Effector memory CD8-positive, alpha-beta T cell (primary cell): ENCODE measurements at regions not wholly inside any gene's neighbourhood (a gene's known extent, or its start where the extent isn't known, plus 50 kb on each side); places are given as distances from the start of the nearest gene placed in this dataset.
"Not testable (repeated sequence)": the region's sequence is repeated elsewhere in the genome, so short reads cannot be mapped to it uniquely, and the experiment has no call there.

Source experiments
- ATAC-seq: fragments of 150-1000 bp; cut with Tn5 transposase; replicated peaks from 2 replicates; pipeline ENCODE4 v1.10.0; 2021; ENCODE audit warnings: mild to moderate bottlenecking, moderate library complexity
- DNase-seq, 3 experiments: peaks; one replicate each; pipeline ENCODE4 v3.0.0; 2021
- H3K27ac Mint-ChIP-seq, 2 donors: one replicate each; pipeline ENCODE4 v1.8.0; 2022; ENCODE audit warnings: mild to moderate bottlenecking in 2 of 2, mixed read lengths in 2 of 2, moderate library complexity in 2 of 2
- H3K27me3 Mint-ChIP-seq, 2 donors: one replicate each; pipeline ENCODE4 v1.8.0; 2022; ENCODE audit warnings: mixed read lengths in 2 of 2
- H3K36me3 Mint-ChIP-seq: one replicate; pipeline ENCODE4 v1.8.0; 2022; ENCODE audit warnings: mild to moderate bottlenecking, moderate library complexity, mixed read lengths; ENCODE audit not compliant: insufficient read depth
- H3K4me1 Mint-ChIP-seq, 2 donors: one replicate each; pipeline ENCODE4 v1.8.0; 2022; ENCODE audit warnings: low read depth in 2 of 2, mixed read lengths in 2 of 2
- H3K4me3 Mint-ChIP-seq, 2 donors: one replicate each; pipeline ENCODE4 v1.8.0; 2022; ENCODE audit warnings: mild to moderate bottlenecking in 2 of 2, mixed read lengths in 2 of 2, moderate library complexity in 2 of 2
- H3K9me3 Mint-ChIP-seq, 2 donors: one replicate each; pipeline ENCODE4 v1.8.0; 2022; ENCODE audit warnings: mixed read lengths in 2 of 2

DNA sequence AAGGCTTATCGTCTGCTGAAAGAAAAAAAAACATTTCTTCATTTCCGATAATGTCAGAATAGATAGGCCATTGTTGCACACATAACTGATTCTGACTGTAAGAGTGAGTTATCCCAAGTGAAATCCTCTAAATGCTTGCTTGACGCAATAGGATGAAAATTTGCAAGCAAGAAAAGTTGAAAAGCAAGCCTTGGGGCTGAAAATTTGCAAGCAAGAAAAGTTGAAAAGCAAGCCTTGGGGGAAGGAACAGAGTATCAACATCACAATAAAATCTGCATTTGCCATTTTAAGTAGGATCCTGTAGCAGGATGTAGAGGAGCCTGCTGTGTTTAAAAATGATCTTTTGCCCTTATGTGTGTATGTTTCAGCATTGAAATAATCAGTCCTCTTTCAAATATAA lies 424.4 kb downstream of the KCNJ18 start:
- H3K4me1 Mint-ChIP-seq, H3K36me3 Mint-ChIP-seq, DNase-seq, ATAC-seq, H3K27ac Mint-ChIP-seq, H3K27me3 Mint-ChIP-seq, H3K4me3 Mint-ChIP-seq, H3K9me3 Mint-ChIP-seq: not testable (repeated sequence)

GRCh38 chr17:22117401-22117800 lies 425.1 kb downstream of the KCNJ18 start:
- not testable (repeated sequence) for H3K4me3 Mint-ChIP-seq, H3K9me3 Mint-ChIP-seq, DNase-seq, H3K27ac Mint-ChIP-seq, H3K36me3 Mint-ChIP-seq, H3K27me3 Mint-ChIP-seq, H3K4me1 Mint-ChIP-seq, ATAC-seq

DNA sequence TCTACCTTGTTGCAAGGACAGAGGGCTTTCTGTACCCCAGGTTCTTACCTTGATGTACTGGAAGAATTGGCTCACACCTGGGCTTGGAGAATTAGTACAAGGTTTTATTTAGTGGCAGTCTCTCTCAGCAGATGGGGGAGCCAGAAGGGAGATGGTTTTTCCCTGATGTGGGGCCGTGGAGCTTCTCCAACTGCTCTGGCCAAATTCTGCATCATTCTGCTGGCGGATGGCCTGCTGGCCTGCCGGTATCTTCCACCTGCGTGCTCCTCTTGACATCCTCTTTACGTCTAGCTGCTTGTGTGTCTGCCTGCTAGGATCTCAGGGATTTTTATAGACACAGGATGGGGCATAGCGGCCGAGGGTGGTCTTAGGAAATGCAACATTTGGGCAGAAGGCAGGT lies 426.7 kb downstream of the KCNJ18 start:
- H3K4me3 Mint-ChIP-seq, ATAC-seq, H3K27me3 Mint-ChIP-seq, H3K27ac Mint-ChIP-seq, H3K9me3 Mint-ChIP-seq, DNase-seq, H3K4me1 Mint-ChIP-seq, H3K36me3 Mint-ChIP-seq: not testable (repeated sequence)

GRCh38 chr17:22119751-22120150 lies 427.4 kb downstream of the KCNJ18 start:
- not testable (repeated sequence) for H3K9me3 Mint-ChIP-seq, H3K27ac Mint-ChIP-seq, H3K27me3 Mint-ChIP-seq, H3K36me3 Mint-ChIP-seq, H3K4me3 Mint-ChIP-seq, DNase-seq, H3K4me1 Mint-ChIP-seq, ATAC-seq

- DNase-seq (no peak), ATAC-seq (no peak)
- H3K4me1 Mint-ChIP-seq, result no peaks in the 10 kb centered on the region
- H3K9me3 Mint-ChIP-seq, result no peaks in the 10 kb centered on the region
- no peaks in the 10 kb centered on the region for H3K36me3 Mint-ChIP-seq
- no peak overlapping the region for H3K27ac Mint-ChIP-seq
- H3K4me3 Mint-ChIP-seq, result no peak overlapping the region
- no peaks in the 10 kb centered on the region for H3K27me3 Mint-ChIP-seq
Observed at GRCh38 chr17:22123536-22124281, 431.4 kb downstream of the KCNJ18 start.

DNA sequence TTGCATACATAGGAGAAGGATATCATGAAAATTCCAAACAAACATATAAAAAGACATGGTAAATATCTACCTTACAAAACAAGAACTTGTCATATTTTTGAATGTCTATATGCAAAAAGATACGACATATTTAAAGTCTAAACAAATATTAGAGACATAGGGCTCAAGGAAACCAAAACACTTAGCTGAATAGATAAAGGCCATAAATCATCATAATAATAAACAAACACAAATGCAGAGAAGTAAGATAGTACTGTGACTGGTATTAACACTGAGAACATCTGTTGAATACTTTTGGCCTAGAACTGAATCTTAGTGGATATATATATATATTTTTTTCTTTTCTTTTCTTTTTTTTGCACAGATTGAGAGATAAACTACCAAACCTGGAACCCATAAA lies 435.8 kb downstream of the KCNJ18 start:
- Mint-ChIP-seq H3K36me3 (no peaks in the 10 kb centered on the region), H3K27ac (no peak overlapping the region), H3K9me3 (peaks cover 1 to 21% of the 10 kb centered on the region in 2 donors), H3K4me3 (no peak overlapping the region), H3K4me1 (no peaks in the 10 kb centered on the region), H3K27me3 (no peaks in the 10 kb centered on the region)
- ATAC-seq (no peak), DNase-seq (no peak)

DNA sequence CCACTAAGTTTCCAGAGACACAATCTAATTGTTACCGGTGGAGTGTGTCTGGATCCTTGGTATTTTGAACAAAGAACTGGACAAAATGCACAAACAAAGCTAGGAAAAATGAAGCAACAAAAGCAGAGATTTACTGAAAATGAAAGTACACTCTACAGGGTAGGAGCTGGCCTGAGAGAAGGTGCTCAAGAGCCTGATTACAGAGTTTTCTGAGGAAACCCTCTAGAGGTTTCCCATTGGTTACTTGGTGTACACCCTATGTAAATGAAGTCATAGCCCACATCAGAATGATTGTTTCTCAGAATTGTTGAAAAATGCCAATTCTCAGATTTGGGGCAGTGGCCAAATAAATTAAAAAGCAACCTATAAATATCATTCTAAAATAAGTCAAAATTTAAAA lies 436.4 kb downstream of the KCNJ18 start:
- H3K4me1 Mint-ChIP-seq, result no peaks in the 10 kb centered on the region
- DNase-seq (no peak), ATAC-seq (no peak)
- no peak overlapping the region for H3K27ac Mint-ChIP-seq
- H3K27me3 Mint-ChIP-seq, result no peaks in the 10 kb centered on the region
- H3K36me3 Mint-ChIP-seq, result no peaks in the 10 kb centered on the region
- H3K4me3 Mint-ChIP-seq, result no peak overlapping the region
- H3K9me3 Mint-ChIP-seq, result peaks cover 1 to 21% of the 10 kb centered on the region in 2 donors

- ATAC-seq, H3K27ac Mint-ChIP-seq, H3K36me3 Mint-ChIP-seq, H3K4me3 Mint-ChIP-seq, H3K27me3 Mint-ChIP-seq, H3K4me1 Mint-ChIP-seq, DNase-seq: not testable (repeated sequence)
- peaks cover 1 to 21% of the 10 kb centered on the region in 2 donors for H3K9me3 Mint-ChIP-seq
Observed at GRCh38 chr17:22129920-22130319, 437.6 kb downstream of the KCNJ18 start.

DNA sequence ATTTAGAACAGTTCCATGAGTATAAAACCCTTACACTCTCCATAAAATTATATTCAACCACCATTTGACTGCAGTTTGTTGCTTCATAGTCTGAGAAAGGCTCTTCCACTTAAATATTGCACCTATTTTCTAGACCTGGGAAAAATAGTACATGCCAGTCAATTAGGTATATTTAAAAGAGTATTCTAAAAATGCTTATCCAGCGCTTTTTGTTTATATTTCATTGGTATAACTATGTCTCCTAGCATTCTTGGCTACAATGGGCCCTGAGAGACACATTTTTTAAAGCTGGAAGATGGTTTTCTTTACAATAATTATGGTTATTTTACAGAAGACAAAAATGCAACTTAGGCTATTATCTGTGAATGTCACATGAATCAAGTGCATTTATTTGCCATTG lies 439.4 kb downstream of the KCNJ18 start:
- Mint-ChIP-seq H3K9me3 (peaks cover 6 to 21% of the 10 kb centered on the region in 2 donors), H3K36me3 (no peaks in the 10 kb centered on the region), H3K27me3 (no peaks in the 10 kb centered on the region), H3K4me1 (no peaks in the 10 kb centered on the region), H3K27ac (no peak overlapping the region), H3K4me3 (no peak overlapping the region)
- DNase-seq (no peak), ATAC-seq (no peak)

DNA sequence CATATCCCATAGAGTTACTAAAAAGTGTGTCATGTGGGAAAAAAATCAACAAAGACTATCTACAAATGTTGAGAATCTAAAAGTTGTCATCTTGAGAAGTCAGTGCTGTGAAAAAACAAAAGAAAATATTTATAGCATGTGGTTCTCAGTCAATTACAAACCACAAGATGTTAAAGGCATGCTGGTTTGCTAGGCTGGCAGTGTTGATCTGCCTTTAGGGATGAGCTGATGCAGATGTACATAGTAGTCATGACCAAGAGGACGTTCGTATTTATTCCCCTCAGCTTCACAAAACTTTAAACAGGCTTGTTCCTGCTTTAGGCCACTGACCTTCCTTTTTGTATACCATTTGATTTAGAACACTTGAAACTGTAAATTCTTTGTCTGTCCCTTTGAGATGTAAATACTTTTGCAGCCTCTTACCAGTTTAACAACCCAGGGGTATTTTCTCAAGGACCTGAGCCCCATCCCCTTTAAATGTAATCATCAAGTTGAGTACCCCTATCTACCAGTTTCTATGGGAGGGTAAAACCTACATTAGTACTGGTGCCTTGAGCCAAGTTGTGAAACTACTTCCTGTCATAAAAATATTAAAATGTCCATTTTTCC lies 446.6 kb downstream of the KCNJ18 start:
- no peak overlapping the region for H3K27ac Mint-ChIP-seq
- no peaks in the 10 kb centered on the region for H3K36me3 Mint-ChIP-seq
- no peaks in the 10 kb centered on the region for H3K27me3 Mint-ChIP-seq
- no peaks in the 10 kb centered on the region for H3K4me1 Mint-ChIP-seq
- no peak overlapping the region for H3K4me3 Mint-ChIP-seq
- H3K9me3 Mint-ChIP-seq, result peaks cover 0 to 5% of the 10 kb centered on the region in 2 donors
- no peak for ATAC-seq
- no peak for DNase-seq

- H3K9me3 Mint-ChIP-seq, result peaks cover 0 to 4% of the 10 kb centered on the region in 2 donors
- H3K27ac Mint-ChIP-seq, result no peak overlapping the region
- H3K27me3 Mint-ChIP-seq, result no peaks in the 10 kb centered on the region
- DNase-seq, result no peak
- no peaks in the 10 kb centered on the region for H3K4me1 Mint-ChIP-seq
- no peaks in the 10 kb centered on the region for H3K36me3 Mint-ChIP-seq
- no peak for ATAC-seq
- H3K4me3 Mint-ChIP-seq, result no peak overlapping the region
Observed at GRCh38 chr17:22142091-22142490, 449.8 kb downstream of the KCNJ18 start.

GRCh38 chr17:22145605-22146178 lies 453.4 kb downstream of the KCNJ18 start:
- H3K27ac Mint-ChIP-seq, result no peak overlapping the region
- no peaks in the 10 kb centered on the region for H3K27me3 Mint-ChIP-seq
- DNase-seq, result no peak
- H3K4me3 Mint-ChIP-seq, result no peak overlapping the region
- no peaks in the 10 kb centered on the region for H3K36me3 Mint-ChIP-seq
- no peak for ATAC-seq
- H3K9me3 Mint-ChIP-seq, result peaks cover 0 to 4% of the 10 kb centered on the region in 2 donors
- H3K4me1 Mint-ChIP-seq, result no peaks in the 10 kb centered on the region

DNA sequence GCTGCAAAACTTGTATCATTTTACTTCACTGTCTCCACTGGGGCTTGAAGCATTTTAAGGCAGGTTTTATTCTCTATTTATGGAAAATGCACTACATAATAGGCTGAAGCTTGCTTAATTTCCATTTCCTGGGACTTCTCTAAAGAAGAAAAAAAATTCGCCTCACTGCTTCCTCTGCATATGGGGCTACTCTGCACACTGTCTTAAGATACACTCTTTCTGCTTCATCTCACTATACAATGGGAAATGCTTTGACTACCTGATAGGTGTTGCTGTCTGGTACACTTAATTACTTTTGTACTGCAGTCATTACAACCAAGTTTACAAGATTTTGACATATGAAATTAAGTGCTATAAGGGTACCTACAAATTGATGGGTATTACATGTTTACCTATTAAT lies 466.0 kb downstream of the KCNJ18 start:
- no peak for DNase-seq
- Mint-ChIP-seq H3K4me3 (no peak overlapping the region), H3K36me3 (no peaks in the 10 kb centered on the region), H3K27ac (no peak overlapping the region), H3K9me3 (no peaks in the 10 kb centered on the region), H3K4me1 (no peaks in the 10 kb centered on the region), H3K27me3 (no peaks in the 10 kb centered on the region)
- no peak for ATAC-seq

DNA sequence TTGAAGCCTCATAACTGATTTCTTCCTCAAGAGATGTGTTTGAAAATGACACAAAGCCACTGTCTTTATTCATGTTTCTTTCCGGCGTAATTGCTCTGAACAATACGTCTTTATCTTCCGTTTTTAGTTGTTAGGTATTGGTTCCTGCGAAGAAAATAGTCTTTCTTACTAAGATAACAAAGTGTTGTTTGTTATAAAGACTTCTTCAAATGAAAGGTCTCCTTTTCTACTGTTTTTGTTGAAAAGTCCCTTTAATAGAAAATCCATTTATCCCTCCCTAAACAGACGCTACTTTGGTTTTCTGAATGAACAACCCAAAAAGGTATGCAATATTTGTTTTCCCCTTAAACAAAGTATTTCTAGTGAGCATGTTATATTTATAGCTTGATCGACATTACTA lies 469.1 kb downstream of the KCNJ18 start:
- Mint-ChIP-seq H3K4me1 (no peaks in the 10 kb centered on the region), H3K27me3 (no peaks in the 10 kb centered on the region), H3K27ac (no peak overlapping the region), H3K9me3 (peaks cover 0 to 15% of the 10 kb centered on the region in 2 donors), H3K4me3 (no peak overlapping the region), H3K36me3 (no peaks in the 10 kb centered on the region)
- ATAC-seq (no peak), DNase-seq (no peak)
